ENCODE measurements at regions not wholly inside any gene's neighbourhood (a gene's known extent, or its start where the extent isn't known, plus 50 kb on each side); places are given as distances from the start of the nearest gene placed in this dataset.
"Not testable (repeated sequence)": the region's sequence is repeated elsewhere in the genome, so short reads cannot be mapped to it uniquely, and the experiment has no call there.

GRCh38 chr14:34173916-34174315 is 223.0 kb upstream of the EGLN3 start:
- no peak for DNase-seq (ENCODE audit: low spot score)

- no peak for DNase-seq (ENCODE audit: low spot score)
Observed at GRCh38 chr14:34172550-34173368, 221.9 kb upstream of the EGLN3 start.

DNA sequence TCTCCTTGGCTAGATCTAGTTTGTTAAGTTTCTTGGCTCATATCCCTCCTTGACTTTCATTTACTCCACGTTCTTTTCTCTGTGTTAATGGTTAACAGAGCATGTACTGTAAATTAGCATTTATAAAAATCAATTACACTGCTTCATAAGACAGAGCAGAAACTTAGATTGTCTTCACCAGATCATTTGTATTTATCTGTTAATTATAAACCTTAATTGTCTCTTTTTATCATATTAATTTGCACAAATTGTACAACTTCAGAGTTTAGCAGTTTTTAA is 221.2 kb upstream of the EGLN3 start:
- DNase-seq (ENCODE audit: low spot score) = no peak

- DNase-seq (ENCODE audit: low spot score) = no peak
Observed at GRCh38 chr14:34171431-34172172, 220.7 kb upstream of the EGLN3 start.

DNA sequence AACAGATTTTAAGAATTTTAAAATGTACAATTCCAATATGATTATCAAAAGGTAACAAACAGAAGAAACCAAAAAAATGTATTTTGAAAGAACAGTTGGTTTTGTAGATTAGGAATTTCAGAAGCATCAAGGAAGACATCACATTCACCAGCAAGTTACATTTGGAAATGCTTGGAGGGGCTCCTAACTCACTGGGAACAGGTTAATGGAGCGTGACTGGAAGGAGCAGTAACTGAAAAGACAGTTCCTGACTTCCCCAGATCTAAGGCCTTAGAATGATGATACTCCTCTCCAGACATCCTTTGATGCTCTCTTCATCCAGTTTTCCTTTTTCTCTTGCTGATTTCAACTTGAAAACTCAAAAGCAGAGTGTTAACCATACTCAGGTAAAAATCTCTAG is 220.0 kb upstream of the EGLN3 start:
- DNase-seq (ENCODE audit: low spot score) = no peak

DNA sequence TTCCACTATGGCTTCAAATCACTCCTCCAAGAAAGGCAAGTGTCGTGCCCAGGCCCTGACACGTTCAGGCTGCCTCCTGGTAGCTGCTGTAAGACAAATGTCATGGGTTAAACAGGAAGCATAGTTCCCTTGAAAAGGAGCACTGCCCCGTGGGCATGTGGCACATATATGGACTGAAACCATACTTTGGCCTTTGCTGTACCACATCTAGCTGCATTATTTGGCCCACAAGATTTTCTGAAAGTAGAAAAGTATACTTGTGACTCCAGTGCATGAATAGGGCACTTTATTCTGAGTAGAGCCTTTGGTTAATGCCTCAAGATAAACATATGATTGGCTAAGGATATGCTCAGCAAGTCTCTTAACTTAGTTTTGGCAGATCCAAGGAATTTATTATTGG is 218.7 kb upstream of the EGLN3 start:
- no peak for DNase-seq (ENCODE audit: low spot score)

GRCh38 chr14:34168656-34169055 is 217.8 kb upstream of the EGLN3 start:
- no peak for DNase-seq (ENCODE audit: low spot score)

GRCh38 chr14:34165847-34166350 is 215.0 kb upstream of the EGLN3 start:
- DNase-seq (ENCODE audit: low spot score) = no peak

DNA sequence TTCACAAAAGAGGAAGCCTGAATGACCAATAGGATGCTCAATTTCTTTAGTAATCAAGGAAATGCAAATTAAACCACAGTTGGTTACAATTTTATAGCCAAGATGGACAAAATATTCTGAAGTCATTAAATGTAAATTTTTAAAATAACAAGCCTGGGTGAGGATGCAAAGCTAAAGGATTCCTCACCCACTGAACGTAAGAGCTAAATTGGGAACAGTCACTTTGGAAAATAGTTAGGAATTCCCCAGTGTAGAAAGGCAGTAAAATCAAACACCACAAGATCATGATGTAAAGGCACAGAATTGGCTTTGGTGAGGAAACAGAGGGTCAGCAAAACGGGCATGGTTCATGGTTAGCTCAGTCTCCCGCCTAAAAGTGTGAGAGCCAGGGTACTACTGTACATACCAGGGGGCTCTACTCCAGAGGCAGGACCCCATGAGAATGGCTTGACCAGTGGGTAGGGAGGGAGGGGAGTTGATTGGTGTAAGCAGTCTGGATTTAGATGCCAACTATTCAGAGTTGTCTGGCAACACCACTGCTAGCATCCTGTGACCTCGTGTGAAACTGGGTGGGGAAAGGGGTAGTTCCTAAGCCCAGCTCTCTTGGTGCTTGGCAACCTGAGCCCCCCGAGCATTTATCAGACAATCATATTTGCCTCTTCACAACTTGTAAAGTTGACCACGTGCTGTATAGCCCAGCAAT is 213.4 kb upstream of the EGLN3 start:
- no peak for DNase-seq (ENCODE audit: low spot score)

DNA sequence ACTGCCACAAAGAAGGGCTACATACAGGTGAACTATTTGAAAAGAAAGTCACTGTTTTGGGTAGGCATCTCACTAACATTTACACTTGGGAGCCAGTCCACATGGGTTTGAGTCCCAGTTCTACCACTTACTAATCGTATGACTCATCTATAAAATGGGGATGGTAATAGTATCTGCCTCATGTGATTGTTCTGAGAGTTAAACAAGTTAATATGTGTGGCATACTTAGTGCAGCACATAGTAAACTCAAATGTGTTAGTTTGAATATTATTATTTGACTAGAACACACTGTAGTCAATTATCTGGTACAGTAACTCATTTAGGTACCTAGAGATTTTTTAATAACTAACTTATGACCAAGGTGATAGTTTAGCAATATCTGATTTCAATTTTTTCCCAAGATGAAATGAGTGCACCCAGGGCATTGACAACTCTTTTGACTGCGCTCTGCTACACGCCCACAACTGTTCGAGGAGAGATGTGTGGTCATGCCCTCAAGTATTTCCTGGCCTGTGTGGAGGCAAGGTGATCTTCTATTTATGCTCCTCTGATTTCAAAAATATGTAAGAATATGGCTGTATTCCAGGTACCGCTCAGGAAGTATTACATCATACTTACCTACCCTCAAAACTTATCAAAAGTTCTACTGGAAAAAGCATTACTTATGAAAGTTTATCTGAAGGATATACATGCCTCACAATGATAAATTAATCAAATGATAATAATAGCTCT is 210.6 kb upstream of the EGLN3 start:
- DNase-seq (ENCODE audit: low spot score) = no peak

DNA sequence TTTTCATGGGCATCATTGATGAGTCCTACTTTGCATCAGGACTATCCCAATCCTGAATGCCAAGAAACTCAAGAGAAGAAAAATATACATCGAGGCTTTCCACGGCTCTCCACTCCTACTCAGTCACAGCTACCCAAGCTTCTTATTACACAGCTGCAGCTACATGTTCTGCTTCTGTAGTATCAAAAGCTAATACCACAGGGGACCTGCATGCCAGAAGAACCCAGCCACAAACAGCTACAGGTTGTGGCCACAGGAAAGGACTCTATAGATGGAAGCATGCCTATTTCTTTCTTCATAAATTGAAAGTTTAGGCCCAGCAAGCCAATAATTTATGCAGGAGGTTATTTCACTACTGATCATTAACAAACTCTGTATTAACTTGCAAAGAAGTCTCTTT is 209.7 kb upstream of the EGLN3 start:
- DNase-seq (ENCODE audit: low spot score) = no peak

DNA sequence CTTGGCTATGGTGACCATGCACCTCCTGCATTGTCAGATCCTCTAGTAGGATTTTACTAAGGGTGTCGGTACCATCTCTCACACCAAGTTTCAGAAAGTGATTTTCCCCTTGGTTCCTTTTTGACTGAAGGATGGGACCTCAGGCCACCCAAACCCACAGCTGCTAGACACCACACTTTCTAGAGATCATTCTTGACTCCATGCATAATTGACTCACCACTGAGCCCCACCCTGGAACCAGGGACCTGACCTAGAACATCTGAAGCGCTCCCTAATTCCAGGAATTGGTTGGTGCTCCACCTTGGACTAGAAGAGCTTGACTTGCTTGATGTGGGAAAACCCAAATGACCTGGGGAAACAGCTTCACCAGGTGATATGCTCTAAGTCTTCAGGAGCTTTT is 206.8 kb upstream of the EGLN3 start:
- DNase-seq (ENCODE audit: low spot score) = no peak

GRCh38 chr14:34147461-34147860 is 196.6 kb upstream of the EGLN3 start:
- no peak for DNase-seq (ENCODE audit: low spot score)

DNA sequence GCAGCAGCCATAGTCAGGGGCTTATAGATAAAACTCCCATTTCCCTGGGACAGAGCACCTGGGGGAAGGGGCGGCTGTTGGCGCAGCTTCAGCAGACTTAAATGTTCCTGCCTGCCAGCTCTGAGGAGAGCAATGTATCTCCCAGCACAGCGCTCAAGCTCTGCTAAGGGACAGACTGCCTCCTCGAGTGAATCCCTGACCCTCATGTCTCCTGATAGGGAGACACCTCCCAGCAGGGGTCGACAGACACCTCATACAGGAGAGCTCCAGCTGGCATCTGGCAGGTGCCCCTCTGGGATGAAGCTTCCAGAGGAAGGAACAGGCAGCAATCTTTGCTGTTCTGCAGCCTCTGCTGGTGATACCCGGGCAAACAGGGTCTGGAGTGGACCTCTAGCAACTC is 189.3 kb upstream of the EGLN3 start:
- not testable (repeated sequence) for DNase-seq (ENCODE audit: low spot score)

DNA sequence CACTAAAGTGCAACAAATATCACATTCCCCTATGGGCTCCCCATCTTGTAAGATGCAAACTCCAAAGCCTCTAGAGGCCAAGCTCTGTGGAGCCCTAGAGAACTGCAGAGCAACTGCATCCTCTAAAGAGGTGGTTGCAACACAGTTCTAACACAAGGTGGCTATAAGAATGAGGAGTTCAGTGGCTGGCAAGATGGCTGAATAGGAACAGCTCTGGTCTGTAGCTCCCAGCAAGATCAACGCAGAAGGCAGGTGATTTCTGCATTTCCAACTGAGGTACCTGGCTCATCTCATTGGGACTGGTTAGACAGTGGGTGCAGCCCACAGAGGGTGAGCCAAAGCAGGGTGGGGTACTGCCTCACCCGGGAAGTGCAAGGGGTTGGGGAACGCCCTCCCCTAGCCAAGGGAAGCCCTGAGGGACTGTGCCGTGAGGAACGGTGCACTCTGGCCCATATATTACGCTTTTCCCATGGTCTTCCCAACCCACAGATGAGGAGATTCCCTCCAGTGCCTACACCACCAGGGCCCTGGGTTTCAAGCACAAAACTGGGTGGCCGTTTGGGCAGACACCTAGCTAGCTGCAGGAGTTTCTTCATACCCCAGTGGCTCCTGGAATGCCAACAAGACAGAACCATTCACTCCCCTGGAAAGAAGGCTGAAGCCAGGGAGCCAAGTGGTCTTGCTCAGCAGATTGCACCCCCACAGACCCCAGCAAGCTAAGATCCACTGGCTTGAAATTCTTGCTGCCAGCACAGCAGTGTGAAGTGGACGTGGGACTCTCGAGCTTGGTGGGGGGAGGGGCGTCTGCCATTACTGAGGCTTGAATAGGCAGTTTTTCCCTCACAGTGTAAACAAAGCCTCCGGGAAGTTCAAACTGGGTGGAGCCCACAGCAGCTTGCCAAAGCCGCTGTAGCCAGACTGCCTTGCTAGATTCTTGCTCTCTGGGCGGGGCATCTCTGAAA is 188.6 kb upstream of the EGLN3 start:
- DNase-seq (ENCODE audit: low spot score) = peak; percentile 77

DNA sequence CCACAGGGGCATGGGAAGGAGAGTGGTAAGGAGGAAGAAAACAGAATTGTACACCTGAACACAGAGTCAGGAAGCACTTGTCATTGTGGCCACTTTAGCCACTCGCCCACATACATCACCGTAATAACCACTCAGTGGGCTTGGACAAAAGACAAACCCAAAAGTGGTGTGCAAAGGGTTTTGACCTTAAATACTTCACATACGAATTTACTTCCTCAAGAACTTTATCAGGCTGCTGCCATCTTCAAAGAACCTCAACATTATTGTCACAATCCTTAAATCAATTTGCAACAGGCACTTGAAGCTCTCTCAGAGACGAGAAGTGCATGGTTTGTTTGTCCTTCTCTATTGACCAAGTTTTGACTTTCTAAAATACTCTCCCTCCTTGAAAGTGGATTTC is 187.3 kb upstream of the EGLN3 start:
- DNase-seq (ENCODE audit: low spot score) = no peak

DNA sequence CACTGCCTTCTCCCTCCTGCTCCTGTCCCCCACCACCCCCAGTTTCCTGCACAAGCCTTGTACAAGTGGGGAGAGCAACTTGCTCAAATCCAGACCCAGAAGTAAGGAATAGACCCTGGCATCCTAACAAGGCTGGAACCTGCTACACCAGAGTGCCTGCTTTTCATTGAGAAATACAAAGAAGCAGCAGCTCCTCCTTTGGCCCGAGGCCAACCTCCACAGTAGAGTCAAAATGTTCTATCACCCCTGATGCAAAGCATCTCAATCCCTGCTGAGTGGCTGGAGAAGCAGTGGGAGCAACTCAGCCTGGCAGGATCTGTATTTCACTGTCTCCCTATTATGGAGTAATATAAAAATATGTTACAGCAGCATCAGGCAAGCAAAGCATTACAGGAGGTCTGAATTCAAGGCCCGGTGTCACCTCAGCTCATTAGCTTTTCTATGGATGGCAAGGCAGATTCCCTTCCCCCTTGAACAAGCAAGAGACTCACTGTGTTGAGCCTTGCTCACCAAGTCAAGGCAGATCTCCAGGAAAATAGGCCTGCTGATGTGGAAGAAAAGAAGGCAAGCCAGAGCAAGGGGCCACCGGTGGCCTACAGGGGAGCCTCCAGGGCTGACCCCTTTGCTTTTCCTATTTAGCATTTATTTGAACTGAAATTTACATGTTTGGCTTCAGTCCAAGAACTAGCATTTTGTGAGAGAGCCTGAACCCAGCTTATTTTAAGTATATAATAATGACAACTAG is 186.3 kb upstream of the EGLN3 start:
- no peak for DNase-seq (ENCODE audit: low spot score)

GRCh38 chr14:34135492-34135891 is 184.6 kb upstream of the EGLN3 start:
- DNase-seq (ENCODE audit: low spot score) = no peak

GRCh38 chr14:34134484-34134883 is 183.6 kb upstream of the EGLN3 start:
- DNase-seq (ENCODE audit: low spot score) = no peak

GRCh38 chr14:34129927-34130552 is 179.2 kb upstream of the EGLN3 start:
- DNase-seq (ENCODE audit: low spot score) = no peak

All from LoVo (cell line).